ENCODE measurements at regions not wholly inside any gene's neighbourhood (a gene's known extent, or its start where the extent isn't known, plus 50 kb on each side); places are given as distances from the start of the nearest gene placed in this dataset.

DNA sequence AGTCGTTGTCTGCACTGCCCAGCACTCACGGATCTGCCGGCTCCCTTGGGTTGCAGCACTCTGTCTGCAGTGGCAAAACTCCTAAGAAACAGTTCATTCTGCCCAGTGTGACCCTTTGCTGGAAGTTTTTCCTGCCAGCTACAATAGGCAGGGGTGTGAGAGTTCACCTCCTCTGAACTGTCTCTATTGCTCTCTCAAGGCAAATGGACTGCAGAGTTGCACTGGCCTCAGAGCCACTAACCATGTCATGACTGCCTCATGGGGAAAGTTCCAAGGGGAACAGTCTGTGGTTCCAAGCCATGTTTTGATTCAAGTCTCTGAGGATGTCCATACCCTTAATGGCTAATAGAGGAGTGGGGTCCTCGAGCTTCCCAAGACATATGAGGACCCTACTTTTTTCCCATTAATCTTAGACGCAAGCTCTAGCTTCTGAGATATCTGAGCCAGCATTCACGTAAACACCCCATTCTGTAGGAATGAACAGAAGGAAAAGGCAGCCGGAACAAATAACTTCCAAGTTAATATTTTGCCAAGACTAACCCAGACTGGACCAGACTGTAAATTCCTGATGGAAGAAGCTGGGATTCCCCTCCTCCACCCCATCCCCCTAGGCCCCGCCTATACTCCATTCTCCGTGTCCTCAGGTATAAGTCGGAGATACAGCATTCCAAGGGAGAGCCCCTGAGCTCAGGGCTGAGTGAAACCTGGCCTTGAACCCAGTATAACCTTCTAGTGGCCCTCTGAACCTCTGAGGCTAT is 93.8 kb upstream of the AKT3 start:
- DNase-seq, result no peak

DNA sequence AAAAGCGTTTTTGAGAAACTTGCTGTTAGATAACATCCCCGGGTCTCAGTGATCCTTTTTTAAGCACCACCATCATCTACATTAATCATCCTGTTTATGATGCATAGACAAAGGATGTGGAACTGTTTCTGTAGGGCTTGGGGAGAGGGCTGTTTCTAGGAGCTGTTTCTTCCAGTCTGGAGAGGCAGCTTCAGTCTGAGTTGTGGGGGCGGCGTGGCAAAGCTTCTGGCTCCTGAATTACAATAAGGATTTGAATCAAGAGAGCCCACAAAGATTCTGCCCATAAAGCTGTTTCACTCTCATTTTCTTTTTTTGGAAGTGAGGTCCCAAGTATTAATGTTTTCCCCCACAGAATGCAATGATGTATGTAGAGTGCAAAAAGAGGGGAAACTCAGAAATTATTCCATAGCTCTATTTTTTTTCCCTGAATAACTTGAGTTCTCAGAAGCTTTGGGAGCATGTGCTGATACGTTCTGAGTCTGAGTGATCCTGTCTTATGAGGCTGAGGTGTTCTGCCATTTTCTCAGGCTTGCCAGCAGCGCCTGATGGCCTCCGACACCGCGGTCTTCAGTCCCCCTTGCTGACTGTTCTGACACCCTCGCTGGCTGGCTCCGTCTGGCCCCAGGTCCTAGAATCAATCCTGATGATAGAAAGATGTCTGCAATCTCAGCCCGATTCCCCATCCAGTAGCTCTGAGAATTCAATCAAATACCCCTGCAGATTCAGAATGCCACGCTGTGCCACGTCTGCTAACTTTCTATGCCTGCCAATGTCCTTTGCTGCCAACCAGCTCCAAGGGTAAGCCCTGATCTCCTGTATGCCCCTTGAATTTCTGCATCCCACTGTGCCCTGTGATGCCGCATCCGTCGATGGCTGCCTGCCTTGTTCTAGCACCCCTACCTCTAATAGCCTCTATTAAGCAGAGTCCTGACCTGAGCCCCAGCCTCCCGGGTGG is 92.4 kb upstream of the AKT3 start:
- no peak for DNase-seq

GRCh38 chr1:243940451-243940850 is 90.4 kb upstream of the AKT3 start:
- no peak for DNase-seq

DNA sequence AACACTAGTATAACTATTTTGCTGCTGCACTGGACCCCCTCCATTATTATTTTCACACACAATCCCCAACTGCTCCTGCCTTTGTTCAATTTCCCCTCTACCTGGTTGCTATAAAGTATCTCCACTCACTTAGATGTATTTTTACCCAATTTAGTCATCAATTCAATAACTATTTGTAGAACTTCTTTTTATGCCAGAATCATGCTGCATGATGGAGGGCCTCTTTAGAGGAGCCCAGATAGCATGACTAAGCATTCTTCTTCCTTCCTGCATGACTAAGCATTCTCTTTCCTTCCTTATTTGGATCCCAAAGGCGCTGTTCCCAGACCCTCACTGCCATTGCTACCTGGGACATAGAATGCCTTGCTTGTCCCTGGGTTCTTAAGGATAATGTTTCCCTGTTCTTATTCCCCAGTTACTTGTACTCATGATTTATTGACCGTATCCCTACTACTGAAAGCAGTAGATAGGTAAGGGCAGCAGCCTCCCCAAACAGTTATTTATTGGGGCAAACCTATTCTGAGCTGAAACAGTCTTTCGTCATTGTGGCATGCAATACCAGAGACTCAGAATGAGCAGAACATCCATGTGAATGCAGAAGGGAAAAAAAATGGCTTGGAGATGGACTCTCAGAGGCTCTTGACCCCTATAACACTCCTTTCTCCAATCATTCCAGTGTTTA is 89.3 kb upstream of the AKT3 start:
- DNase-seq, result no peak

DNA sequence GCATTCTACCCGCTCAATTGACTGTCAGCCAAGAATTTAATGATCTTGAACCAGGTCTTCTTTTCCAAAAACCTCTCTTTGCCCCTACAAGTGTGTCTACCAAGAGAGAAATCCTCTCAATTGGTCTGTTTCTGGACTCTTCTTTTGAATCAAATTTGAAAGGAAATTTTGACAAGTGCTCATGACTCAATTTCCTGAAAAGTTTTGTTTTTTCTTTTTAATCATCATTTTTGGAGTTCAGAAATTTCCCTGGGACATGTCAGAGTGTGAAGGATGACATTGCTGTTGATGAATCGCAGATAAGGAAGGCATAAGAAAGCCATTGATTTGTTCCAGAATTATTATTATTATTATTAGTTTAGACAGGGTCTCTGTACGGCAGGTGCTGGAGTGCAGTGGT is 88.2 kb upstream of the AKT3 start:
- DNase-seq, result no peak

DNA sequence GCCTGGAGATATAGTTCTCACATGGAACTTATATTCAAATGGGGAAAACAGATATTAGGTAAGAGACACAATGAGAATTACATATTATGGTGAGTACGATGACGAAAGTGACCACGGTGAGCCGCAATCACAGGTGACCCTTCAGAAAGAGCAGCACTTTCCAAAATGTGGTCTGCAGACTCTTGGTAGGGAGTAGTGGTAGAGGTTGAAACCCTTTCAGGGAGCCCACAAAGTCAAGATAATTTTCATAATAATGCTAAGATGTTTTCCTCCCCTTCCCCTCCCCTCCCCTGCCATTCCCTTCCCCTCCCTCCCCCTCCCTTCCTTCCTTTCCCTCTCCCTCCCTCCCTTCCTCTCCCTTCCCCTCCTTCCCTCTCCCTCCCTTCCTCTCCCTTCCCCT is 83.5 kb upstream of the AKT3 start:
- DNase-seq, result no peak

- DNase-seq, result no peak
Observed at GRCh38 chr1:243931957-243932356, 81.9 kb upstream of the AKT3 start.

GRCh38 chr1:243930822-243931671 is 81.0 kb upstream of the AKT3 start:
- DNase-seq, result no peak

DNA sequence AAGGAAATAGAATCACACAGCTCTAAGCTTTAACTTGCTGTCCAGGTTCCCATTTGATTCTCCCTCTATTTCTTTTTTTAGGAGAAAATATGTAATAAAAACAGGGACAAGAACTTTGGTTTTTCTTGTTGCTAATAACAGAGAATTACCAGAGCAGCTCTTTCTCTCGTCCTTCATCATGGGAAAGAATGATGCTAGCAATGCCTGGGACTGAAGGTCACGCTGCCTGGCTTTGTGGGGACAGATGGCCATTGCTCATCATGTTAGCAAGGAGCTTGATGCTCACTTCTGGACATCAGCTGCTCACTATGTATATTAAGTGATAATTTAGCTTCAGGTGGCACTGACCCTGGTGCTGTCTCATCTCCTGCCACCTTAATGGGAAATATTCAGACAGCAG is 77.3 kb upstream of the AKT3 start:
- DNase-seq, result no peak

DNA sequence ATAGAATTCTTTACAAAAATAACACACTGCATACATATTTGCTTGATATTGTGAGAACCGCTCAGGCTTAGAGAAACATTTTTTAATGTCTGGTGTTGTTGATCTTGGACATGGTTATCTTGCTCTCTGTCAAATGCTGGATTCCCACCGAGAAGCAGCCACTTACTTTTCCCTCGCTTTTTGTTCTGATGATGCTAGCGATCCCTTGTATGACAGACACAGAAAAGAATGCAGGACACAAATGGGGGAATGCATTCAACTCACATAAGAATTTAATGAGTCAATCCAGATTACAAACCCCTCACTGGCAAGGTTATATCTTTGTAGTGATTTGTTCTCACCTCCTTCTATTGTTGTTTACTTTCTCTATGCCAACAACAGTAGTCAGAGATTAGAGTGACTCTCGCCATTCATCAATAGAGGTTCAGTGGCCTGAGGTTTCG is 76.8 kb upstream of the AKT3 start:
- no peak for DNase-seq

DNA sequence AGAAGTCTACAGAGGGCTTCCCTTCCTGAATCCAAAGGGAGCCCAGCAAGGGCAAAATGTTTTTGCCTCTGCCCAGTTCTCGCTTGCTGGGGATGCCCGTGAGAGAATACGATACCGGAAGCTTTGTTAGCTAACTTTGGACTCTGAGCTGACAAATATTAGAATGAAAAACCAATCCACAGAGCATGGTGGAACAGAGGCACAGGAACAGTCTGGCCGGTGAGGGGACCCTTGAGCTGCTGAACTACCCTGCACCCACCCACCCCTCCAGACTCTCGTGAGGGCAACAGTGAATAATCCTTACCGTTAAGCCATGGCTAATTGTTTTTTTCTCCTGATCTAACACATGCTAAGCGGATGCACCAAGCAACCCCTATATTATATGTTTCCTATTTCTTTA is 76.3 kb upstream of the AKT3 start:
- DNase-seq, result no peak

DNA sequence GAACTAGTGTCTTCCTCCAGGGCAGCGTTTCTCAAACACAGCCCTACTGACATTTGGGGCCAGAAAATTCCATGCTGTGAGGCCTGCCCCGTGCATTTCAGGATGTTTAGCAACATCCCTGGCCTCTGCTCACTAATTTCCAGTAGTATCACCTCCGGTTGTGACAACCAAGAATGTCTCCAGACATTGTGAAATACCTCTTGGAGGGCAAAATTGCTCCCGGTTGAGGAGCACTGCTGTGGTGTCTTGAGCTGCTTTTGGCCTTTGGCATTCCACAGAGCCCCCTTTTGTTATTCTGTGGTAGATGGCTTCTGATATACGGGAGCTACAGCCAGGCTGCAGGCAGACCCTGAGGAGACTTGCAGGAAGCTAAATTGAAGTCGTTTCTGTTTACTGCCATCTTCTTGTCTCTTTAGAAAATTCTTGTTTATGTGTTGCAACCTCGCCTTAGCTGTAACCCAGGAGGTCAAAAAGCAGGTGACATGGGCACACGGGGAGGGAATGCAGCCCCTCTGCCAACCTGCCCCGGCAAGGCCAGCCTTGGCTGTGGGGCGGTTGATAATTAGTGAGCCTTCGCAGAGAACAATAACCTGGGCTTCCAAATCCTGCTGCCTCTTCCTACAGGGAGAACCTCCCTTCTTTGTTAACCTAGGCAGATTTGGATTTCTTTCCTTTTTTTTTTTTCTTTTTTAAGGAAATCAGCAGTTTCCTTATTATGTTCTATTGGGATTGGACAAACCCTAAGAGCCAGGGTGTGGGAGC is 74.7 kb upstream of the AKT3 start:
- no peak for DNase-seq

GRCh38 chr1:243924188-243924587 is 74.1 kb upstream of the AKT3 start:
- no peak for DNase-seq

DNA sequence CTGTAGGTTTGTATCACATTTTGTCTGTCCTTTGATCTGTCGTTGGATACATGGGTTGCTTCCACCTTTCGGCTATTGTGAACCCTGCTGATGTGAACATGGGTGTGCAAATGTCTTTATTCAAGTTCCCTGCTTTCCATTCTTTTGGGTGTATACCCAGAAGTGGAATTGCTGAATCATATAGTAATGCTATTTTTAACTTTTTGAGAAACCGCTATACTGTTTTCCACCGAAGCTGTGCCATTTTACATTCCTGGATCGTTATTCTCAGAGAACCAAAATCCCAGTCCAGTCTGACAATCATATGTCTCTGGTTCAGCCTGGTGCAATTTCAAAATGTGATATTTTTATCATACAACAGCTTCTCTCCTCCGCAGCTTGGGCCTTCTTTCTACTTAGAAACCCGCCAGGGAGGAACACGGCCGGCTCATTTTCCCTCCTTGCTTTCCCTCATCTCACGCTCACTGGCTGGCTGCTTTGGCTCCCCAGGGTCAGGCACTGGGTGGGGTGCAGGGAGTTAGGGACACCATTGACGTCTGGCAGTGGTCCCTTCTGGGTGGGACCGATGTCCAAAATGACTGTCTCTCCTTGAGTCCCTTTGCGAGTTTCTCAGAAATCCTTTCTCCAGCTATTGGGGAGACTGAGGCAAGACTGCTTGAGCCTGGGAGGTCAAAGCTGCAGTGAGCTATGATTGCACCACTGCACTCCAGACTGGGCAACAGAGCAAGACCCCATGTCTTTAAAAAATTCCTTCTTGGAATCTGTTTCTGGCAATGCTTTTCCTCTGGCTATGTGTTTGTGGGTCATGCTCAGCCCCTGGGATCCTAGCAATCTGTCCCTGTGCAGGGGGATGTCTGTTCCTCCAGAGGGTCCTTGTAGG is 73.5 kb upstream of the AKT3 start:
- no peak for DNase-seq

DNA sequence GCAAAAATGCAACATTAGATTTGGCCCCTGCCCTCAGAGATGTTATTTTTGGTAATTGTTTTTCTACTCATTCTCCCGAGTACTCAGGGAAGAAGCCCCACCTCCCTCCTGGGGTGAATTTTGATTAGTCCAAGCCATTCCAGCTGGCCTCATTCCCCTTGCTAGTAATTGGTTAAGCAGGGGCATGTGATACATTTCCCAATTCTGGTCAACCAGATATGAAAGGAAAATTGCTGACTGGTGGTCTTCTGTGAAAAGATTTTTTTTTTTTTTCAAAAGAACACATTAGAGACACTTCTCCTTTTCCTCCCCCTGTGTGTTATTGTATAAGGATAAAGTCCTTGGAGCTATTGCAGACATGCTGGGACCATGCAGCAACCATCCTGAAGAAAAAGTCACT is 71.1 kb upstream of the AKT3 start:
- DNase-seq, result no peak

DNA sequence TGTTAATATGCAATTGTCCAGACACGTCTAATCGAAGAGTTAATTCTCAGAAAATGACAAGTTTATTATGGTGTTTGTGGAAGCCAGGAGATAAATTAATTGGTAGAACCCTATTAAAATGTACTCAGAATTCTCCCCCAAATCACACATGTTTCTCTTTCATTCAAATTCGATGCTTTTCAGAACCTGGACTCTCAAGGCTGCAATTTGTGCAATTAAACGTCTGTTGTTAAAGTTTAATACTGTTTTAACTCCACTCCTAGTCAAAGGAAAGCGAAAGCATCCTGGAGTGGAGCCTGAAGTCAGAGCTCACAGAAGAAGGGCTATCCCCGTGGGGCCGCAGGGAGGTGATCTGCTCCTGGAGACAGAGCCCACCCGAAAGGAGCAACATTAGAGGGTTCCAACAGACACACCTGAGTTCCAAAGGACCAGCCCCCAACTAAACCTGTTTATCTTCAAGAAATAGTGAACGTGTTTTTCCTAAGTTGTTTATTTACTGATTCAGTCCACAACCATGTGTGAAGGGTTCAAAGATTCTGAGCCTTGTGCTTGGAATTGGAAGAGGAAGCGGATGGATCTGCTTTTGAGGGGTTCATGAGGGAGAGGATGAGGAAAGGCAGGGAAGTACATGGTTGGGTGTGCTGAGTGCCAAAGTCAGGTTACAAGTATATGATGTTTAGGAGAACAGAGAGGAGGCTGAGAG is 68.0 kb upstream of the AKT3 start:
- DNase-seq, result no peak

- DNase-seq, result peak; percentile 30 to 35
Observed at GRCh38 chr1:243917177-243917862, 67.3 kb upstream of the AKT3 start.

DNA sequence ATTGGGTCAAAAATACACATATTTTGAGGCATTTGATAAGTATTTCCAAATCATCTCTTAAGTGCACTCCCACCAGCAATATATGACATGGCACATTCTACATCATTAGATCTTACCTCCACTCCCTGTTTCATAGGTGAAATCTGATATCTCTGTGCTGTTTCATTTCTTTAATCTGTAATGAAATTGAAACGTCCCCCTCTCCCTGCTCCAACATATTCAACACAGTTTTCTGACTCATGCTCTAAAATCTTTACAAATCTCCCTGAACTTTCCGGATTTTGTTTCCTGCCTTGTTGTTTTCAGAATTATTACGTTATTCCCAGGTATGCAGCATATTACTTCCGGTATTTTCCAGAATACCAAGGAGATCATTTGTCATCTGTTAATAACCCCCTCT is 66.1 kb upstream of the AKT3 start:
- DNase-seq, result no peak

DNA sequence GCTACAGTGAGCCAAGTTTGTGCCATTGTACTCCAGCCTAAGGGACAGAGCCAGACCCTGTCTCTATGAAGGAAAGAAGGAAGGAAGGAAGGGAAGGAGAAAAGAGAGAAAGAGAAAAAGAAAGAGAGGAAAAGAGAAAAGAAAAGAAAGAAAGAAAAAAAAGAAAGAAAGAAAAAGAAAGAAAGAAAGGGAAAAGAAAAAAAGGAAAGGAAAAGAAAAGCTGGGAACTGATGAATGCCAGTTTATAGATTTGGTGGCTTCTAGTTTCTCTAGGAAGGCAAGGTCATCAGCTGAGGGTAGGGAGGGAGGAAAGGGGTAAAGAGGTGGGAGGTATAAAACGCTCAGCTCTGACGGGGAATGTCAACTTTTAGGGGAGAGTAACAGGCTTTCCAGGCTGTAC is 62.3 kb upstream of the AKT3 start:
- no peak for DNase-seq
